IMR-90 (cell line): ENCODE measurements at regions not wholly inside any gene's neighbourhood (a gene's known extent, or its start where the extent isn't known, plus 50 kb on each side); places are given as distances from the start of the nearest gene placed in this dataset.

Experiments
- ATAC-seq: fragments of 200-7000 bp; cut with Tn5 transposase; 2 replicates; pipeline ENCODE4 v1.9.1; 2020; ENCODE audit warnings: low read depth, mild to moderate bottlenecking, moderate library complexity
- BruUV-seq: library from RNA; stranded (reverse); fragments of 400-500 nt; replicated peaks from 2 replicates; lab custom pipeline; 2021; lab: Mats Ljungman, UMichigan
- CTCF ChIA-PET: fragments of 300-600 bp; formaldehyde crosslinking; extraction: SDS; loops from one replicate; lab custom pipeline; 2021; ENCODE audit warnings: antibody characterized with exemption; lab: Yijun Ruan, JAX
- POLR2A ChIA-PET: fragments of 300-600 bp; sonication (Branson Sonifier 250); formaldehyde crosslinking; loops from one replicate; lab custom pipeline; 2022; ENCODE audit warnings: antibody characterized with exemption; ENCODE audit not compliant: unreplicated experiment; lab: Charles Lee
- DNase-seq: peaks from one replicate; pipeline ENCODE4 v3.0.0; 2013
- H2AFZ ChIP-seq: replicated peaks from 2 replicates; pipeline ENCODE3; 2013; ENCODE audit warnings: low read length, mild to moderate bottlenecking; ENCODE audit not compliant: poor library complexity
- H2AK5ac ChIP-seq: 2 replicates; pipeline ENCODE4 v1.6.1; 2013; ENCODE audit warnings: low read depth, low read length, inconsistent platforms
- H2AK9ac ChIP-seq: replicated peaks from 2 replicates; pipeline ENCODE3; 2013; ENCODE audit warnings: mild to moderate bottlenecking, low read depth, low read length, moderate library complexity; ENCODE audit not compliant: poor library complexity
- H2BK120ac ChIP-seq: 2 replicates; pipeline ENCODE4 v1.6.1; 2013; ENCODE audit warnings: low read depth, low read length, inconsistent platforms
- H2BK15ac ChIP-seq: 3 replicates; pipeline ENCODE4 v1.6.1; 2013; ENCODE audit warnings: low read depth, low read length, inconsistent platforms
- H2BK20ac ChIP-seq: 2 replicates; pipeline ENCODE4 v1.6.1; 2013; ENCODE audit warnings: low read depth, mild to moderate bottlenecking, inconsistent platforms, low read length, moderate library complexity
- H2BK5ac ChIP-seq: 2 replicates; pipeline ENCODE4 v1.6.1; 2013; ENCODE audit warnings: mild to moderate bottlenecking, low read depth, low read length, inconsistent platforms; ENCODE audit not compliant: poor library complexity, severe bottlenecking
- H3K14ac ChIP-seq: replicated peaks from 2 replicates; pipeline ENCODE4 v1.6.1; 2013; ENCODE audit warnings: low read depth, low read length, inconsistent platforms
- H3K18ac ChIP-seq: 2 replicates; pipeline ENCODE4 v1.6.1; 2013; ENCODE audit warnings: low read depth, low read length, control low read depth
- H3K23ac ChIP-seq: 2 replicates; pipeline ENCODE4 v1.6.1; 2013; ENCODE audit warnings: low read depth, low read length, inconsistent platforms
- H3K27ac ChIP-seq: 2 replicates; pipeline ENCODE4 v1.5.1; 2013; ENCODE audit warnings: mild to moderate bottlenecking, control low read depth, low read length; ENCODE audit not compliant: insufficient read depth
- H3K27me3 ChIP-seq: 2 replicates; pipeline ENCODE4 v1.6.1; 2013; ENCODE audit warnings: low read length; ENCODE audit not compliant: control insufficient read depth, insufficient read depth
- H3K36me3 ChIP-seq: 2 replicates; pipeline ENCODE4 v1.6.1; 2013; ENCODE audit warnings: low read length, mixed read lengths; ENCODE audit not compliant: control insufficient read depth, insufficient read depth
- H3K4ac ChIP-seq: 2 replicates; pipeline ENCODE4 v1.6.1; 2013; ENCODE audit warnings: low read depth, low read length, inconsistent platforms
- H3K4me1 ChIP-seq: 2 replicates; pipeline ENCODE4 v1.6.1; 2013; ENCODE audit warnings: low read length, mixed read lengths; ENCODE audit not compliant: control insufficient read depth, insufficient read depth
- H3K4me2 ChIP-seq: 2 replicates; pipeline ENCODE4 v1.6.1; 2013; ENCODE audit warnings: low read depth, mild to moderate bottlenecking, control low read depth, low read length, moderate library complexity
- H3K4me3 ChIP-seq: 2 replicates; pipeline ENCODE4 v1.5.1; 2013; ENCODE audit warnings: low read depth, mild to moderate bottlenecking, control low read depth, low read length, moderate library complexity; ENCODE audit not compliant: insufficient read depth
- H3K56ac ChIP-seq: 2 replicates; pipeline ENCODE4 v1.6.1; 2013; ENCODE audit warnings: low read length, inconsistent platforms; ENCODE audit not compliant: insufficient read depth; ENCODE audit errors: extremely low read depth
- H3K79me1 ChIP-seq, 2 experiments: 2 replicates each; pipeline ENCODE4 v1.6.1; 2013; ENCODE audit warnings: low read length in 2 of 2, inconsistent platforms in 1 of 2, low read depth in 1 of 2
- H3K9ac ChIP-seq: 2 replicates; pipeline ENCODE4 v1.6.1; 2013; ENCODE audit warnings: low read depth, low read length, control low read depth
- H3K9me1 ChIP-seq: 2 replicates; pipeline ENCODE4 v1.6.1; 2013; ENCODE audit warnings: low read length, inconsistent platforms; ENCODE audit not compliant: insufficient read depth
- H3K9me3 ChIP-seq: 2 replicates; pipeline ENCODE4 v1.6.1; 2013; ENCODE audit warnings: low read length; ENCODE audit not compliant: control insufficient read depth, insufficient read depth
- H4K20me1 ChIP-seq: 2 replicates; pipeline ENCODE4 v1.6.1; 2013; ENCODE audit warnings: low read length, inconsistent platforms; ENCODE audit not compliant: insufficient read depth
- H4K5ac ChIP-seq: 2 replicates; pipeline ENCODE4 v1.6.1; 2013; ENCODE audit warnings: mild to moderate bottlenecking, low read depth, low read length, control low read depth
- H4K8ac ChIP-seq, 2 experiments: 2 replicates each; pipeline ENCODE4 v1.6.1; 2013; ENCODE audit warnings: low read depth in 2 of 2, low read length in 2 of 2, control low read depth in 1 of 2, inconsistent platforms in 1 of 2
- H4K91ac ChIP-seq: 2 replicates; pipeline ENCODE4 v1.6.1; 2013; ENCODE audit warnings: low read depth, low read length, inconsistent platforms; ENCODE audit not compliant: insufficient read depth
- BHLHE40 ChIP-seq: fragments of 150-350 bp; IDR thresholded peaks from 2 replicates; pipeline ENCODE4 v1.6.1; 2016; ENCODE audit warnings: mild to moderate bottlenecking, low read depth, low read length
- CEBPB ChIP-seq: IDR thresholded peaks from 2 replicates; pipeline ENCODE4 v1.6.1; 2012; ENCODE audit warnings: low read depth, low read length, improper control_type of control experiment
- CHD1 ChIP-seq: IDR thresholded peaks from 2 replicates; pipeline ENCODE4 v1.6.1; 2012; ENCODE audit warnings: low read depth, low read length, improper control_type of control experiment
- CTCF ChIP-seq: conservative IDR thresholded peaks from 2 replicates; pipeline ENCODE4 v1.5.1; 2012; ENCODE audit warnings: mild to moderate bottlenecking, low read depth, low read length, improper control_type of control experiment
- FOS ChIP-seq: fragments of 150-350 bp; IDR thresholded peaks from 2 replicates; pipeline ENCODE4 v1.6.1; 2016; ENCODE audit warnings: low read depth, low read length
- MAFK ChIP-seq: IDR thresholded peaks from 2 replicates; pipeline ENCODE4 v1.6.1; 2012; ENCODE audit warnings: low read depth, low read length, improper control_type of control experiment
- MAZ ChIP-seq: IDR thresholded peaks from 2 replicates; pipeline ENCODE4 v1.6.1; 2012; ENCODE audit warnings: low read depth, mild to moderate bottlenecking, low read length, improper control_type of control experiment, moderate library complexity, borderline replicate concordance
- MXI1 ChIP-seq: IDR thresholded peaks from 2 replicates; pipeline ENCODE4 v1.6.1; 2012; ENCODE audit warnings: low read depth, mild to moderate bottlenecking, low read length, moderate library complexity, borderline replicate concordance
- NFE2L2 ChIP-seq: fragments of 150-350 bp; IDR thresholded peaks from 2 replicates; pipeline ENCODE4 v1.6.1; 2016; ENCODE audit warnings: low read depth, mild to moderate bottlenecking, low read length
- POLR2A ChIP-seq: IDR thresholded peaks from 2 replicates; pipeline ENCODE4 v1.6.1; 2012; ENCODE audit warnings: mild to moderate bottlenecking, low read depth, low read length
- RAD21 ChIP-seq: IDR thresholded peaks from 2 replicates; pipeline ENCODE4 v1.6.1; 2012; ENCODE audit warnings: low read length, improper control_type of control experiment
- RCOR1 ChIP-seq: IDR thresholded peaks from 2 replicates; pipeline ENCODE4 v1.6.1; 2012; ENCODE audit warnings: mild to moderate bottlenecking, low read length, improper control_type of control experiment; ENCODE audit not compliant: insufficient replicate concordance
- RFX5 ChIP-seq: IDR thresholded peaks from 2 replicates; pipeline ENCODE4 v1.8.0; 2012; ENCODE audit warnings: low read depth, mild to moderate bottlenecking, low read length, moderate library complexity
- SMC3 ChIP-seq: fragments of 150-350 bp; IDR thresholded peaks from 2 replicates; pipeline ENCODE4 v1.6.1; 2016; ENCODE audit warnings: low read depth, mild to moderate bottlenecking, antibody characterized with exemption, low read length, moderate library complexity
- USF2 ChIP-seq: fragments of 150-350 bp; IDR thresholded peaks from 2 replicates; pipeline ENCODE4 v1.6.1; 2017; ENCODE audit warnings: mild to moderate bottlenecking, antibody characterized with exemption, low read length, low read depth
- WGBS, 2 experiments: methylation state at CpG; one replicate each; pipeline versions ENCODE4 v1.1.5 to v1.1.7; 2013; ENCODE audit warnings: missing lambda C conversion rate in 2 of 2; ENCODE audit not compliant: insufficient read length in 1 of 2; ENCODE audit errors: extremely low coverage in 2 of 2; 5-methylcytosine and 5-hydroxymethylcytosine counted together
- dilution Hi-C: fragments of 300-500 bp; cut with HindIII; formaldehyde crosslinking; loops from one replicate; pipeline ENCODE4 v1.14.3; 2018; ENCODE audit warnings: low sequenced_read_pairs; ENCODE audit not compliant: unreplicated experiment
- in situ Hi-C: fragments of 300-500 bp; cut with MboI; formaldehyde crosslinking; loops from 3 replicates; pipeline ENCODE4 v1.14.3; 2019; ENCODE audit warnings: low sequenced_read_pairs, inconsistent platforms, mixed read lengths
- intact Hi-C: fragments of 100-400 bp; cut with micrococcal nuclease; formaldehyde crosslinking; loops from 2 replicates; pipeline ENCODE4 v1.10.0; 2022
- TF ChIP-seq, protein P1 (sequence below): fragments of 150-350 bp; IDR thresholded peaks from 2 replicates; pipeline ENCODE4 v1.6.1; 2016; ENCODE audit warnings: low read depth, mild to moderate bottlenecking, low read length, moderate library complexity, borderline replicate concordance

DNA sequence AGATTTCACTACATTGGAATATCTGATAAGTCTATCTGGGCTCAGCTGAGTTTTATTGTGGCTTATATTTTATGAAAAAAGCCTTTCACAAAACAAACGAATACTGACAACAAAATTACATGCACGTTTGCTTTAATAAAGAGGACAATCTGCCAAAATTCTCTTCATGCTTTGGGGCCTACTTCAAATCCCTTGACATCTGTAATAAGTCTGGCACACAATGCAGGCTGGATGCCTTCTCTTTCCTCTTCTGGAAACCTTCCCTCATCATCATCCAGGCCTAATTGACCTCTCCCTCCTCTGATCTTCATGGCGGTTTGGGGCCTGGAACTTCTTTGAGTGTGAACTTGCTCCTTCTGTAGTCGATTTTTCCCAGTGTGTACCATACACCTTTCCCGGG lies 70.3 kb downstream of the MAP10 start:
- Histone ChIP-seq H3K4me3 (no peak overlapping the region), H4K5ac (no peak overlapping the region), H4K20me1 (no peaks in the 10 kb centered on the region), H3K4ac (no peak overlapping the region), H3K4me2 (no peak overlapping the region), H2AK9ac (no peak overlapping the region), H4K91ac (no peak overlapping the region), H3K14ac (no peak overlapping the region), H2BK5ac (no peak overlapping the region), H3K9me3 (no peaks in the 10 kb centered on the region), H2AK5ac (no peak overlapping the region), H3K18ac (no peak overlapping the region), H2AFZ (no peak overlapping the region), H3K36me3 (no peaks in the 10 kb centered on the region), H3K23ac (no peak overlapping the region), H3K27ac (no peak overlapping the region), H2BK20ac (no peak overlapping the region), H3K79me1 (no peaks in the 10 kb centered on the region), H3K56ac (no peak overlapping the region), H2BK120ac (no peak overlapping the region), H3K9me1 (no peaks in the 10 kb centered on the region), H3K9ac (no peak overlapping the region), H3K27me3 (peaks cover 5% of the 10 kb centered on the region), H4K8ac (no peak overlapping the region), H3K4me1 (no peaks in the 10 kb centered on the region; the same call in 1 of the 2 replicates), H2BK15ac (no peak overlapping the region)
- 52% methylated on average over 4 of the region's 5 CpGs; no CpG with 5 or more reads in 1 of the 2 experiments for WGBS, 2 experiments
- BruUV-seq = no TSS peak
- in situ Hi-C loops = no loop called here
- TF ChIP-seq POLR2A = no peak
- TF ChIP-seq, protein P1, sequence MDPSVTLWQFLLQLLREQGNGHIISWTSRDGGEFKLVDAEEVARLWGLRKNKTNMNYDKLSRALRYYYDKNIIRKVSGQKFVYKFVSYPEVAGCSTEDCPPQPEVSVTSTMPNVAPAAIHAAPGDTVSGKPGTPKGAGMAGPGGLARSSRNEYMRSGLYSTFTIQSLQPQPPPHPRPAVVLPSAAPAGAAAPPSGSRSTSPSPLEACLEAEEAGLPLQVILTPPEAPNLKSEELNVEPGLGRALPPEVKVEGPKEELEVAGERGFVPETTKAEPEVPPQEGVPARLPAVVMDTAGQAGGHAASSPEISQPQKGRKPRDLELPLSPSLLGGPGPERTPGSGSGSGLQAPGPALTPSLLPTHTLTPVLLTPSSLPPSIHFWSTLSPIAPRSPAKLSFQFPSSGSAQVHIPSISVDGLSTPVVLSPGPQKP = no peak
- TF ChIP-seq CEBPB = no peak
- TF ChIP-seq NFE2L2 = no peak
- no peak for TF ChIP-seq USF2
- TF ChIP-seq MAFK = no peak
- TF ChIP-seq CTCF = no peak
- no peak for TF ChIP-seq CHD1
- TF ChIP-seq MAZ = no peak
- no peak for TF ChIP-seq FOS
- TF ChIP-seq MXI1 = no peak
- TF ChIP-seq RCOR1 = no peak
- TF ChIP-seq BHLHE40 = no peak
- TF ChIP-seq SMC3 = no peak
- TF ChIP-seq RAD21 = no peak
- no peak for TF ChIP-seq RFX5
- intact Hi-C loops = no loop called here
- dilution Hi-C loops = no loop called here
- no peak for ATAC-seq
- ChIA-PET POLR2A (no interaction called here), CTCF (no interaction called here)
- DNase-seq = no peak
